ENCODE measurements at regions not wholly inside any gene's neighbourhood (a gene's known extent, or its start where the extent isn't known, plus 50 kb on each side); places are given as distances from the start of the nearest gene placed in this dataset.
"Not testable (repeated sequence)": the region's sequence is repeated elsewhere in the genome, so short reads cannot be mapped to it uniquely, and the experiment has no call there.

DNA sequence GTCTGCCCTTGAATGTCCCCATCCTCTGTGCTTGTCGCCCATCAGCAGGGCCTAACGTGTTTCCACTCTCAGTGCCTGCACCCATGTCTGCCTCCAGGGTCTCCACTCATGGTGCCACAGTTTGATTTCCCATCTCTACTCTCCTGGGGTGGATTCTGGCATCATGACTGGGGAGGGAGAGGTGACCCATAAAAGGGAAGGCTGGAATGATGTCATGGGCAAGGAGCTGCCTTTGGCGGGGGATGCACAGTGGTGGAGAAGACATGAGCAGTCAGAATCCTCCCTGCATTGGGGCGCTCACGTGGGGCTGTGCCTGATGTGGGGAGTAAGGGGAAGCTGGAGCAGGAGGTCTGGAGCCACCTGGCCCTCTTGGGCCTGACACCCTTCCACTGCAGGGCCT is 100.9 kb downstream of the USP22 start:
- no peaks in the 10 kb centered on the region for H3K9me3 ChIP-seq
- H3K27me3 ChIP-seq = no peaks in the 10 kb centered on the region
- TF ChIP-seq, protein P1, sequence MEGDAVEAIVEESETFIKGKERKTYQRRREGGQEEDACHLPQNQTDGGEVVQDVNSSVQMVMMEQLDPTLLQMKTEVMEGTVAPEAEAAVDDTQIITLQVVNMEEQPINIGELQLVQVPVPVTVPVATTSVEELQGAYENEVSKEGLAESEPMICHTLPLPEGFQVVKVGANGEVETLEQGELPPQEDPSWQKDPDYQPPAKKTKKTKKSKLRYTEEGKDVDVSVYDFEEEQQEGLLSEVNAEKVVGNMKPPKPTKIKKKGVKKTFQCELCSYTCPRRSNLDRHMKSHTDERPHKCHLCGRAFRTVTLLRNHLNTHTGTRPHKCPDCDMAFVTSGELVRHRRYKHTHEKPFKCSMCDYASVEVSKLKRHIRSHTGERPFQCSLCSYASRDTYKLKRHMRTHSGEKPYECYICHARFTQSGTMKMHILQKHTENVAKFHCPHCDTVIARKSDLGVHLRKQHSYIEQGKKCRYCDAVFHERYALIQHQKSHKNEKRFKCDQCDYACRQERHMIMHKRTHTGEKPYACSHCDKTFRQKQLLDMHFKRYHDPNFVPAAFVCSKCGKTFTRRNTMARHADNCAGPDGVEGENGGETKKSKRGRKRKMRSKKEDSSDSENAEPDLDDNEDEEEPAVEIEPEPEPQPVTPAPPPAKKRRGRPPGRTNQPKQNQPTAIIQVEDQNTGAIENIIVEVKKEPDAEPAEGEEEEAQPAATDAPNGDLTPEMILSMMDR (IDR thresholded peaks at IDR 0.05; ENCODE audit: low read depth, low read length) = no peak
- H3K36me3 ChIP-seq = no peaks in the 10 kb centered on the region
- no peaks in the 10 kb centered on the region for H3K4me1 ChIP-seq
- no peak for DNase-seq
- H3K4me3 ChIP-seq (ENCODE audit: low read depth, low read length) = no peak overlapping the region

DNA sequence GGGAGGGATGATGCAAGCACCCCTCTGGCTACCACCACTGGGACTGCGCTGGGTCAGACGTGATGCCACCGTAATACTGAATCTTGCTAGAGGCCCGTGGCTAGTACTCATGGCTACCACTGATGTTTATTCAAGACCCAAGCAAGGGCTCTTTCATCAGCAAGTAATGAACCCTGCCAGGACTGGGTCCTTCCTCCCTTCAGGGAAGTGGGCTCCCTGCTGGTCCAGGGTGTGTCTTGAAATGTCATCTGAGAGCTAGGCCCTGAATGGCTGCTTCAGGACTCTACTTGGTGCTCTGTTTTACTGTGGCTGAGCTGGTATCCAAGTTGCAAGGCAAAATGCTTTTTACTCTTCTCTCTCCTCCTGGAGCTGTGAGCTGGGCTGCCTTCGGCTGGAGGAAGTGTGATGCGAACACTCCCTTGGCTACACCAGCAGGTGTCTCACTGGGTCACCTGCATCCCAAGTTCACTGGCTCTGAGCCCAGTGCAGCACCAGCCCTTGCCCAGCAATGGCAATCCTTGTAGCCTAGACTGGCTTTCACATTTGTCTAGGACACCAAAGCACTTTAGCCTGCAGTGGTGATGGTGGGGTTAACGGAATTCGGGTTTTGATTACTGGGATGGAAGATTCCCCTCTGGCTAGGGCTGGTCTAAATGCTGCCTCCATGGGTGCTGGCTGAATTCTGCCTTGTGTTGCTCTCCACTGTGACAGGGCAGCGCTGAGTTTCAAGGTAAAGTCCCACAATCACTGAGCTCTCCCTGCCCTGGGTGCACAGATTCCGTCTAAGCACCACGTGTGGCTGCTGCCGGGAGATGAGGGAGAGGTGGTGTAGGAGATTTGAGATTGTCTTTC is 98.6 kb downstream of the USP22 start:
- Histone ChIP-seq H3K4me1 (no peaks in the 10 kb centered on the region), H3K27me3 (no peaks in the 10 kb centered on the region), H3K36me3 (no peaks in the 10 kb centered on the region), H3K4me3 (ENCODE audit: low read depth, low read length) (no peak overlapping the region), H3K9me3 (no peaks in the 10 kb centered on the region)
- DNase-seq = no peak
- TF ChIP-seq, protein P1 (IDR thresholded peaks at IDR 0.05; ENCODE audit: low read depth, low read length) = peak; percentile 15; the same call in 1 of the 2 replicates

DNA sequence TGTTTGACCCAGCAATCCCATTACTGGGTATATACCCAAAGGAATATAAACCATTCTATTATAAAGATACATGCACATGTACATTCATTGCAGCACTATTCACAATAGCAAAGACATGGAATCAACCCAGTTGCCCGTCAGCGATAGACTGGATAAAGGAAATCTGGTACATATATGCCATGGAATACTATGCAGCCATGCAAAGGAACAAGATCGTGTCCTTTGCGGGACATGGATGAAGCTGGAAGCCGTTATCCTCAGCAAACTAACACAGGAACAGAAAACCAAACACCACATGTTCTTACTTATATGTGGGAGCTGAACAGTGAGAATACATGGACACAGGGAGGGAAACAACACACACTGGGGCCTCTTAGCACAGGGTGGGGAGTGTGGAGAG is 95.1 kb downstream of the USP22 start:
- DNase-seq; H3K27me3 ChIP-seq; H3K9me3 ChIP-seq; H3K36me3 ChIP-seq; H3K4me1 ChIP-seq; H3K4me3 ChIP-seq (ENCODE audit: low read depth, low read length): not testable (repeated sequence)

DNA sequence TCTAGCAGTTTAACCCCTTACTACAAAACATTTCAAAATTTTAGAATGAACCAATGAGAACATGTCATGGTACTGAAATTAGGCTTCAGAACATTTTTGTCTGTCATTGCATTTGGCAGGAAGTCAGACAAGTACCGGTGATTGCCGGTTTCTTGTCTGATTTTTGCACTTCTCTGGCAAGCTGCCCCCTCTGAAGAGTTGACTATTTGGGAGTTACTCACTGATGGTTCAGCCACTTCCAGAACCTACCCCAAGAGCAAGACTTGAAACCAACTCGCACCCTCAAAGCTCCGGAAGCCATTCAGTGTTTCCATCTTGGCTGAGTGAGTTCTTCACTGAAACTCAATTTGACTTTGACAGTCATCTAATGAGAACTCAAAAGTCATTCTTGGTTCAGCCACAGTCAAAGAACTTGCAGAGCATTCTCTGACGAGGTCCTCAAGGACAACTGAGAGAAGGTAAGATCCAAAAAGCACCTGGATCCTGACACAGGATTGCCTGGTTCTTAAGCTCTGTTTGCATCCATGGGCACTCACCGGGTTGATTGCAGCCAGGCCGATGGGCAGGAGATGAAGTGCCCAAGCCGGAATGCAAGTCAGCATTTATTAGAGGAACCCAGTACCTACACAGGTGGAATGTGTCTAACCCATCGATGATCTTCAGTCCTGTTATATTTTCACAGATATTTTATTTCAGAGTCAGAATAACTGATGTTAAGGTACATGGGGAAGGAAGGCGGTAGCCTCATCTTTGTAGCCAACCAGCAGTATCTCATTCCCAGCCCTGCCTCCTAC is 93.6 kb downstream of the USP22 start:
- H3K4me1 ChIP-seq = no peaks in the 10 kb centered on the region
- no peak overlapping the region for H3K4me3 ChIP-seq (ENCODE audit: low read depth, low read length)
- H3K27me3 ChIP-seq = no peaks in the 10 kb centered on the region
- no peak for DNase-seq
- no peaks in the 10 kb centered on the region for H3K9me3 ChIP-seq
- TF ChIP-seq, protein P1 (IDR thresholded peaks at IDR 0.05; ENCODE audit: low read depth, low read length) = no peak
- H3K36me3 ChIP-seq = no peaks in the 10 kb centered on the region

Data from BE2C (cell line).